IMR-90 (cell line): ENCODE measurements at regions not wholly inside any gene's neighbourhood (a gene's known extent, or its start where the extent isn't known, plus 50 kb on each side); places are given as distances from the start of the nearest gene placed in this dataset.

Experiments used
- CEBPB ChIP-seq: IDR thresholded peaks from 2 replicates; pipeline ENCODE4 v1.6.1; 2012; ENCODE audit warnings: low read depth, low read length, improper control_type of control experiment
- FOS ChIP-seq: fragments of 150-350 bp; IDR thresholded peaks from 2 replicates; pipeline ENCODE4 v1.6.1; 2016; ENCODE audit warnings: low read depth, low read length
- POLR2A ChIP-seq: IDR thresholded peaks from 2 replicates; pipeline ENCODE4 v1.6.1; 2012; ENCODE audit warnings: mild to moderate bottlenecking, low read depth, low read length
- RCOR1 ChIP-seq: IDR thresholded peaks from 2 replicates; pipeline ENCODE4 v1.6.1; 2012; ENCODE audit warnings: mild to moderate bottlenecking, low read length, improper control_type of control experiment; ENCODE audit not compliant: insufficient replicate concordance
- TF ChIP-seq, protein P1 (sequence below): fragments of 150-350 bp; IDR thresholded peaks from 2 replicates; pipeline ENCODE4 v1.6.1; 2017; ENCODE audit warnings: mild to moderate bottlenecking, antibody characterized with exemption, low read length, low read depth
- TF ChIP-seq, protein P2 (sequence below): conservative IDR thresholded peaks from 2 replicates; pipeline ENCODE4 v1.5.1; 2012; ENCODE audit warnings: mild to moderate bottlenecking, low read depth, low read length, improper control_type of control experiment
- TF ChIP-seq, protein P3 (sequence below): fragments of 150-350 bp; IDR thresholded peaks from 2 replicates; pipeline ENCODE4 v1.6.1; 2016; ENCODE audit warnings: low read depth, mild to moderate bottlenecking, low read length, moderate library complexity, borderline replicate concordance

DNA sequence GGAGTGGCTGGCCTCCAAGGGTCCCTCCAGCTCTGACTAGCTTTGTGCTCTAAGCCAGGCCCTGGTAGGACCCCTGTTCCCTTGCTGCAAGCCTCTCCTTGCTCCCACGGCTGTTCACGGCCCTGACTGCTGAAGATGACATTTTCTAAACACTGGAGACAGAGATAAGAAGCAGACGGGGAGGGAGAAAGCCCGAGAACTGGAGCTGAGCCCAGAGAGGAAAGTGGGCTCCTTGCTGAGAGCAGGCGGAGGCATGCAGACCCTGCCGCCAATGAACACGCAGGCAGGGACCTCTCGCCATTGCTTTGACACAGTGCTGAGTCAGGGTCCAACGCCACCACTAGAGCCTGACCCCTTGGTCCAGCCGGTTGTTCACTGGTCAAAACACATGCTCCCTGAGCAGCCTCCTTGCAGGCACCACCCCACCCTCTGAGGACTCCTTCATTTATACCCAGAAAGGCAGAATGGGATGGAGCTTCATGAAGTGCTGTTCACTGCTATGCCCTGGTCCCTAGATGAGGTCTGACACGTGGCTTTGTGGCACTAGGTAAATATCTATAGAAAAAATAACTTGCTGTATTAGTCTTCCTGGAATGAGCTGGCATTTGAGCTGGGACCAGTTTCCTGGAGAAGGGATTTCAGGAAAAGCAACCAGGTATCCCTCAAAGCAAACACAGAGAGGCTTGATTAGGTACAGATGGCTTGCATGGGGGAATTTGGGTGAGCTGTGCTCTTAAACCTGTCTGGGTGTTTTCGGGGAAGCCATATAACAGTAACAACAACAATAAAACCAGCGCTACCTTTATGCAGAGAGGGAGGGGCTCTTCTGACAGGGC is 65.7 kb downstream of the MCFD2 start:
- TF ChIP-seq, protein P1, sequence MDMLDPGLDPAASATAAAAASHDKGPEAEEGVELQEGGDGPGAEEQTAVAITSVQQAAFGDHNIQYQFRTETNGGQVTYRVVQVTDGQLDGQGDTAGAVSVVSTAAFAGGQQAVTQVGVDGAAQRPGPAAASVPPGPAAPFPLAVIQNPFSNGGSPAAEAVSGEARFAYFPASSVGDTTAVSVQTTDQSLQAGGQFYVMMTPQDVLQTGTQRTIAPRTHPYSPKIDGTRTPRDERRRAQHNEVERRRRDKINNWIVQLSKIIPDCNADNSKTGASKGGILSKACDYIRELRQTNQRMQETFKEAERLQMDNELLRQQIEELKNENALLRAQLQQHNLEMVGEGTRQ = no peak; the same call in 1 of the 2 replicates
- TF ChIP-seq RCOR1 (no peak), FOS (peak; percentile 53), POLR2A (peak; percentile 67), CEBPB (no peak)
- TF ChIP-seq, protein P2, sequence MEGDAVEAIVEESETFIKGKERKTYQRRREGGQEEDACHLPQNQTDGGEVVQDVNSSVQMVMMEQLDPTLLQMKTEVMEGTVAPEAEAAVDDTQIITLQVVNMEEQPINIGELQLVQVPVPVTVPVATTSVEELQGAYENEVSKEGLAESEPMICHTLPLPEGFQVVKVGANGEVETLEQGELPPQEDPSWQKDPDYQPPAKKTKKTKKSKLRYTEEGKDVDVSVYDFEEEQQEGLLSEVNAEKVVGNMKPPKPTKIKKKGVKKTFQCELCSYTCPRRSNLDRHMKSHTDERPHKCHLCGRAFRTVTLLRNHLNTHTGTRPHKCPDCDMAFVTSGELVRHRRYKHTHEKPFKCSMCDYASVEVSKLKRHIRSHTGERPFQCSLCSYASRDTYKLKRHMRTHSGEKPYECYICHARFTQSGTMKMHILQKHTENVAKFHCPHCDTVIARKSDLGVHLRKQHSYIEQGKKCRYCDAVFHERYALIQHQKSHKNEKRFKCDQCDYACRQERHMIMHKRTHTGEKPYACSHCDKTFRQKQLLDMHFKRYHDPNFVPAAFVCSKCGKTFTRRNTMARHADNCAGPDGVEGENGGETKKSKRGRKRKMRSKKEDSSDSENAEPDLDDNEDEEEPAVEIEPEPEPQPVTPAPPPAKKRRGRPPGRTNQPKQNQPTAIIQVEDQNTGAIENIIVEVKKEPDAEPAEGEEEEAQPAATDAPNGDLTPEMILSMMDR = no peak
- TF ChIP-seq, protein P3, sequence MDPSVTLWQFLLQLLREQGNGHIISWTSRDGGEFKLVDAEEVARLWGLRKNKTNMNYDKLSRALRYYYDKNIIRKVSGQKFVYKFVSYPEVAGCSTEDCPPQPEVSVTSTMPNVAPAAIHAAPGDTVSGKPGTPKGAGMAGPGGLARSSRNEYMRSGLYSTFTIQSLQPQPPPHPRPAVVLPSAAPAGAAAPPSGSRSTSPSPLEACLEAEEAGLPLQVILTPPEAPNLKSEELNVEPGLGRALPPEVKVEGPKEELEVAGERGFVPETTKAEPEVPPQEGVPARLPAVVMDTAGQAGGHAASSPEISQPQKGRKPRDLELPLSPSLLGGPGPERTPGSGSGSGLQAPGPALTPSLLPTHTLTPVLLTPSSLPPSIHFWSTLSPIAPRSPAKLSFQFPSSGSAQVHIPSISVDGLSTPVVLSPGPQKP = no peak
